Endodermal cell (in vitro differentiated cells): ENCODE measurements at regions not wholly inside any gene's neighbourhood (a gene's known extent, or its start where the extent isn't known, plus 50 kb on each side); places are given as distances from the start of the nearest gene placed in this dataset.

Source experiments
- DNase-seq: peaks from one replicate; pipeline ENCODE4 v3.0.0-alpha.2; 2017
- H3K27ac ChIP-seq: 2 replicates; pipeline ENCODE4 v1.5.1; 2013; ENCODE audit warnings: mild to moderate bottlenecking, low read depth, low read length, moderate library complexity
- H3K27me3 ChIP-seq: 2 replicates; pipeline ENCODE4 v1.6.1; 2013; ENCODE audit warnings: mild to moderate bottlenecking, low read length, moderate library complexity; ENCODE audit not compliant: insufficient read depth, control insufficient read depth, poor library complexity, severe bottlenecking
- H3K36me3 ChIP-seq: 2 replicates; pipeline ENCODE4 v1.7.0; 2013; ENCODE audit warnings: mild to moderate bottlenecking, low read length, moderate library complexity; ENCODE audit not compliant: control insufficient read depth, insufficient read depth
- H3K4me1 ChIP-seq: one replicate; pipeline ENCODE4 v1.7.0; 2013; ENCODE audit warnings: low read length; ENCODE audit not compliant: control insufficient read depth, insufficient read depth
- H3K4me3 ChIP-seq: 2 replicates; pipeline ENCODE4 v1.5.1; 2013; ENCODE audit warnings: mild to moderate bottlenecking, low read length, moderate library complexity
- H3K9ac ChIP-seq: 2 replicates; pipeline ENCODE4 v1.6.1; 2013; ENCODE audit warnings: mild to moderate bottlenecking, low read length, moderate library complexity; ENCODE audit not compliant: poor library complexity, severe bottlenecking; ENCODE audit errors: extremely low read depth
- H3K9me3 ChIP-seq: 2 replicates; pipeline ENCODE4 v1.6.1; 2013; ENCODE audit warnings: mild to moderate bottlenecking, low read length, moderate library complexity; ENCODE audit not compliant: control insufficient read depth
- H3K27ac Mint-ChIP-seq: 2 replicates; pipeline ENCODE4 v1.8.0; 2020; ENCODE audit warnings: mixed read lengths
- H3K27me3 Mint-ChIP-seq: 2 replicates; pipeline ENCODE4 v1.8.0; 2021; ENCODE audit warnings: mild to moderate bottlenecking, mixed read lengths; ENCODE audit not compliant: insufficient read depth
- H3K36me3 Mint-ChIP-seq: 2 replicates; pipeline ENCODE4 v1.8.0; 2020; ENCODE audit warnings: low read depth, mixed read lengths
- H3K4me1 Mint-ChIP-seq: 2 replicates; pipeline ENCODE4 v1.8.0; 2020; ENCODE audit warnings: mixed read lengths
- H3K4me3 Mint-ChIP-seq: 2 replicates; pipeline ENCODE4 v1.8.0; 2020; ENCODE audit warnings: mild to moderate bottlenecking, moderate library complexity, mixed read lengths
- H3K9me3 Mint-ChIP-seq: 2 replicates; pipeline ENCODE4 v1.8.0; 2020; ENCODE audit warnings: mild to moderate bottlenecking, mixed read lengths
- WGBS, 2 experiments: methylation state at CpG; one replicate each; pipeline versions ENCODE4 v1.1.5 to v1.1.7; 2013; ENCODE audit warnings: missing lambda C conversion rate in 2 of 2, mixed read lengths in 1 of 2; ENCODE audit not compliant: insufficient coverage in 1 of 2, insufficient read length in 1 of 2; 5-methylcytosine and 5-hydroxymethylcytosine counted together
- TF ChIP-seq, protein P1 (sequence below): fragments of 200-600 bp; sonication (generic); conservative IDR thresholded peaks from 2 replicates; pipeline ENCODE4 v1.5.0; 2021; ENCODE audit warnings: antibody characterized with exemption, mild to moderate bottlenecking

DNA sequence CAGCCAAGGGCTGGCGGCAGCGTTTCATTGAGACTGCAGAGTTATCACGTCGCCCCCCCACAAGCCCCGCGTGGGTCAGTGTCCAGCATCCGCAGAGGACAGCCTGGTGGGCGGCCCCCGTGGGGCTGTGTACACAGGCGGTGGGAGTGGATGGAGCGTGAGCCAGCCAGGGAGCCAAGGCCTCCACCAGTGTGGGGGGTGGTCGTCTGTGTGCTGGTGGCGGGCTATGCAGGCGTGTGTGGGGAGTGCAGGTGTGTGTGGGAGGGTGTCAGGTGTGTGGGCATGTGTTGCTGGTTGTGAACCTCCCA lies 56.5 kb upstream of the NKX1-1 start:
- Mint-ChIP-seq H3K4me1 (peaks cover 2% of the 10 kb centered on the region), H3K27me3 (peaks cover 13% of the 10 kb centered on the region), H3K4me3 (no peak overlapping the region), H3K9me3 (peaks cover 3% of the 10 kb centered on the region), H3K36me3 (no peaks in the 10 kb centered on the region), H3K27ac (no peak overlapping the region)
- TF ChIP-seq, protein P1, sequence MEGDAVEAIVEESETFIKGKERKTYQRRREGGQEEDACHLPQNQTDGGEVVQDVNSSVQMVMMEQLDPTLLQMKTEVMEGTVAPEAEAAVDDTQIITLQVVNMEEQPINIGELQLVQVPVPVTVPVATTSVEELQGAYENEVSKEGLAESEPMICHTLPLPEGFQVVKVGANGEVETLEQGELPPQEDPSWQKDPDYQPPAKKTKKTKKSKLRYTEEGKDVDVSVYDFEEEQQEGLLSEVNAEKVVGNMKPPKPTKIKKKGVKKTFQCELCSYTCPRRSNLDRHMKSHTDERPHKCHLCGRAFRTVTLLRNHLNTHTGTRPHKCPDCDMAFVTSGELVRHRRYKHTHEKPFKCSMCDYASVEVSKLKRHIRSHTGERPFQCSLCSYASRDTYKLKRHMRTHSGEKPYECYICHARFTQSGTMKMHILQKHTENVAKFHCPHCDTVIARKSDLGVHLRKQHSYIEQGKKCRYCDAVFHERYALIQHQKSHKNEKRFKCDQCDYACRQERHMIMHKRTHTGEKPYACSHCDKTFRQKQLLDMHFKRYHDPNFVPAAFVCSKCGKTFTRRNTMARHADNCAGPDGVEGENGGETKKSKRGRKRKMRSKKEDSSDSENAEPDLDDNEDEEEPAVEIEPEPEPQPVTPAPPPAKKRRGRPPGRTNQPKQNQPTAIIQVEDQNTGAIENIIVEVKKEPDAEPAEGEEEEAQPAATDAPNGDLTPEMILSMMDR, result no peak
- peaks cover 20% of the 10 kb centered on the region for H3K27me3 ChIP-seq
- H3K4me3 ChIP-seq, result no peak overlapping the region
- H3K36me3 ChIP-seq, result no peaks in the 10 kb centered on the region
- no peaks in the 10 kb centered on the region for H3K9me3 ChIP-seq
- H3K4me1 ChIP-seq, result no peaks in the 10 kb centered on the region
- DNase-seq, result no peak
- 93% methylated on average over 14 of the region's 14 CpGs; no CpG with 5 or more reads in 1 of the 2 experiments for WGBS, 2 experiments
- H3K27ac ChIP-seq, result no peak overlapping the region
- H3K9ac ChIP-seq, result no peak overlapping the region

DNA sequence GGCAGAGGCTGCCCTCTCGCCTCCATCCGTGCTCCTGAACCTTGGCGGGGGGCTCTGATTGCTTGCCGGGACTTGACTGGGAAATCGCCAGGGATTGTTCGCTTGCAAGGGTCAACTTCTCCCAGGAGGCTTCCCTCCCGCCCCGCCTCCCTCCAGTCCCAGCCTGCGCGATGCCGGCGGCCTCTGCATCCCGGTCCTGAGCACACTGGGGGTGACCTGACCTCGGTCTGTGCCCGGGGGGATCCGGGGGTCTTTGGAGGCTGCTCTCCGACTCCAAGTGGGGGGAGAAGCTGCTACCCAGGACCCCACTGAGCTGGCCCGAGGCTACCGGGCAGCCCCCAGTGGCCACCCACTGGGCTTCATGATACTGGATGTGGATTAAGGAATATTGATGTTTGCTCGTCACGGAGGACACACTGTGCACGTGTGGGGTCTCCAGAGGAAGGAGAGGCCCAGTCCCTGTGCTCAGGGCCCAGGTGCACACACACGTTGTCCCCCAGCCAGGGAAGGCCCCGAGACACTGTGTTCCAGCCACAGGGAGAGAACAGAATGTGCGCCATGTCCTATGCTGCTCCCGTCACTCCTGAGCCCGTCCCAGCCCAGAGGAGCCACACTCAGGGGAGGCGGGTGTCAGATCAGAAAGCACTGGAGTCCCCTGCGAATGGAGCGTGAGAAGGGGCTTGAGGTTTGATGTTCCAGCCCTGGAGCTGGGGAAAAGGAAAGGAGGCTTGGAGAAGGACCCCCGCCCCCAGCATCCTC lies 55.9 kb upstream of the NKX1-1 start:
- H3K4me3 Mint-ChIP-seq, result no peak overlapping the region
- H3K36me3 ChIP-seq, result no peaks in the 10 kb centered on the region
- H3K27me3 ChIP-seq, result peaks cover 25% of the 10 kb centered on the region
- H3K9me3 ChIP-seq, result no peaks in the 10 kb centered on the region
- DNase-seq, result no peak
- H3K36me3 Mint-ChIP-seq, result no peaks in the 10 kb centered on the region
- H3K9me3 Mint-ChIP-seq, result no peaks in the 10 kb centered on the region
- H3K27me3 Mint-ChIP-seq, result peaks cover 18% of the 10 kb centered on the region
- no peak overlapping the region for H3K27ac Mint-ChIP-seq
- no peaks in the 10 kb centered on the region for H3K4me1 ChIP-seq
- no peak overlapping the region for H3K4me3 ChIP-seq
- TF ChIP-seq, protein P1, result no peak
- WGBS, 2 experiments, result 71 to 73% methylated on average over 20 to 31 of the region's 31 CpGs
- peaks cover 2% of the 10 kb centered on the region for H3K4me1 Mint-ChIP-seq
- no peak overlapping the region for H3K27ac ChIP-seq
- no peak overlapping the region for H3K9ac ChIP-seq

DNA sequence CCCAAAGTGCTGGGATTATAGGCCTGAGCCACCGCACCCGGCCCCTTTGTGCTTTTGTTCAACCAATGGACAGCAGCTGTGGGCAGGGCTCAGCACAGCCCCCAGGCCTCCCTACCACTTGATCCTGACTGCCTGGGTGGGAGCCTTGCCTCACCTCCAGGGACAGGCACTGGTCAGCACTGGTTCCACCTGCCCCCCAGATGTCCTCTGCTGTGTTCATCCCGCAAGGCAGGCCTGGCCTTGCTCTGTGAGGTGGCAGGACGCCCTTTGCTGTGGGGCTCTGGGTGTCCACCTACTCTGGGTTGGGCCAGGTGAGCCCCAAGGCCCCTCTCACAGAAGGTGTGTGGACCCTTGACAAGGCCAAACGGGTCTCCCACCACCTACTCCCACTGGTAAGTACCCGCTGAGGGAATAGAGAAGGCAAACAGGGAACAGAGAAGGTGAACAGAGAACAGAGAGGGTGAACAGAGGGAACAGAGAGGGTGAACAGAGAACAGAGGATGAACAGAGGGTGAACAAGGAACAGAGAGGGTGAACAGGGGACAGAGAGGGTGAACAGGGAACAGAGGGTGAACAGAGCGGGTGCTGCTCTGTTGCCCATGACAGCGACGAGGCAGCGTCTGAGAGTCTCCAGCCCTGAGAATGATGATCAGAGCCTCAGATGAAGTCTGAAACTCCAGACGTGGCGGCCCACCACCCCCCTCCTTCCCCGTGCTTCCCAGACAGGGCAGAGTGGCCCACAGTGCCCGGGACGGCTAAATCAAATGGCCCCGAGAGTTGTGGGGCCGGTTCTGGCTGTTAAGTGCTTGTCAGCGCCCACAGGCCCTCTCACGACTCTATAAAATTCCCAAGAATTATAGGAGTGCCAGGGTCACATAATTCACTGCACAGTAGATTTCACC lies 55.0 kb upstream of the NKX1-1 start:
- Mint-ChIP-seq H3K4me3 (no peak overlapping the region), H3K4me1 (peaks cover 2% of the 10 kb centered on the region), H3K9me3 (peaks cover 8% of the 10 kb centered on the region), H3K36me3 (no peaks in the 10 kb centered on the region), H3K27me3 (peaks cover 23% of the 10 kb centered on the region), H3K27ac (no peak overlapping the region)
- no peak overlapping the region for H3K4me3 ChIP-seq
- no peaks in the 10 kb centered on the region for H3K9me3 ChIP-seq
- H3K27ac ChIP-seq, result no peak overlapping the region
- 85 to 87% methylated on average over 15 to 19 of the region's 19 CpGs for WGBS, 2 experiments
- TF ChIP-seq, protein P1, result no peak
- no peak overlapping the region for H3K9ac ChIP-seq
- DNase-seq, result peak; percentile 35
- no peaks in the 10 kb centered on the region for H3K36me3 ChIP-seq
- no peaks in the 10 kb centered on the region for H3K4me1 ChIP-seq
- peaks cover 32% of the 10 kb centered on the region for H3K27me3 ChIP-seq
